WTC11 (cell line): ENCODE measurements at regions not wholly inside any gene's neighbourhood (a gene's known extent, or its start where the extent isn't known, plus 50 kb on each side); places are given as distances from the start of the nearest gene placed in this dataset.

Source experiments
- ATAC-seq: fragments of 200-7000 bp; cut with Tn5 transposase; 2 replicates; pipeline ENCODE4 v1.10.0; 2021; ENCODE audit warnings: mild to moderate bottlenecking, moderate library complexity
- CTCF ChIA-PET: fragments of 300-600 bp; sonication (Branson Sonifier 250); formaldehyde crosslinking; loops from one replicate; lab custom pipeline; 2021; ENCODE audit warnings: antibody characterized with exemption; lab: Charles Lee
- POLR2A ChIA-PET: fragments of 350-600 bp; sonication (Branson Sonifier 250); formaldehyde crosslinking; loops from one replicate; lab custom pipeline; 2021; ENCODE audit warnings: antibody characterized with exemption; lab: Charles Lee
- DNase-seq: peaks from one replicate; pipeline ENCODE4 v3.0.0; 2021; ENCODE audit warnings: low spot score
- H3K27ac Mint-ChIP-seq: 2 replicates; pipeline ENCODE4 v1.8.0; 2021; ENCODE audit warnings: mixed read lengths
- H3K27me3 Mint-ChIP-seq: 2 replicates; pipeline ENCODE4 v1.8.0; 2021; ENCODE audit warnings: low read depth, mild to moderate bottlenecking, moderate library complexity, mixed read lengths
- H3K36me3 Mint-ChIP-seq: 2 replicates; pipeline ENCODE4 v1.8.0; 2021; ENCODE audit warnings: mixed read lengths
- H3K4me1 Mint-ChIP-seq: 2 replicates; pipeline ENCODE4 v1.8.0; 2022; ENCODE audit warnings: mixed read lengths
- H3K4me3 Mint-ChIP-seq: 2 replicates; pipeline ENCODE4 v1.8.0; 2021; ENCODE audit warnings: mild to moderate bottlenecking, moderate library complexity, mixed read lengths
- H3K9me3 Mint-ChIP-seq: 2 replicates; pipeline ENCODE4 v1.8.0; 2021; ENCODE audit warnings: mixed read lengths
- ELF4 ChIP-seq: sonication (generic); formaldehyde crosslinking; IDR thresholded peaks from 2 replicates; pipeline ENCODE4 v1.8.1; 2022; ENCODE audit warnings: low read depth, mild to moderate bottlenecking, moderate library complexity, missing genetic modification reagents
- ESRRA ChIP-seq: sonication (generic); formaldehyde crosslinking; IDR thresholded peaks from 2 replicates; pipeline ENCODE4 v1.8.1; 2022; ENCODE audit warnings: mild to moderate bottlenecking, missing genetic modification reagents, borderline replicate concordance
- GABPB1 ChIP-seq: sonication (generic); formaldehyde crosslinking; IDR thresholded peaks from 2 replicates; pipeline ENCODE4 v1.8.1; 2023; ENCODE audit warnings: mild to moderate bottlenecking, missing genetic modification reagents
- HMGA2 ChIP-seq: fragments of 250-450 bp; sonication (Bioruptor Pico); IDR thresholded peaks from 2 replicates; pipeline ENCODE4 v1.4.0; 2021; ENCODE audit warnings: mild to moderate bottlenecking, moderate library complexity
- NFATC4 ChIP-seq: fragments of 250-450 bp; sonication (Bioruptor Pico); IDR thresholded peaks from 2 replicates; pipeline ENCODE4 v1.9.0; 2021; ENCODE audit warnings: mild to moderate bottlenecking
- OVOL2 ChIP-seq: fragments of 250-450 bp; sonication (Bioruptor Pico); IDR thresholded peaks from 2 replicates; pipeline ENCODE4 v1.9.0; 2021; ENCODE audit warnings: mild to moderate bottlenecking, borderline replicate concordance
- PRRX2 ChIP-seq: fragments of 250-450 bp; sonication (Bioruptor Pico); IDR thresholded peaks from 2 replicates; pipeline ENCODE4 v1.8.0; 2021; ENCODE audit warnings: mild to moderate bottlenecking
- RORB ChIP-seq: fragments of 250-450 bp; sonication (Bioruptor Pico); IDR thresholded peaks from 2 replicates; pipeline ENCODE4 v1.9.0; 2021; ENCODE audit warnings: mild to moderate bottlenecking
- SMAD4 ChIP-seq: sonication (generic); formaldehyde crosslinking; IDR thresholded peaks from 2 replicates; pipeline ENCODE4 v1.8.0; 2022; ENCODE audit warnings: mild to moderate bottlenecking, missing genetic modification reagents
- ZNF423 ChIP-seq: fragments of 250-450 bp; sonication (Bioruptor Pico); IDR thresholded peaks from 2 replicates; pipeline ENCODE4 v2.1.2; 2022; ENCODE audit warnings: mild to moderate bottlenecking, moderate library complexity
- TF ChIP-seq, protein P1 (sequence below): sonication (generic); formaldehyde crosslinking; IDR thresholded peaks from 2 replicates; pipeline ENCODE4 v1.8.1; 2022; ENCODE audit warnings: missing genetic modification reagents, borderline replicate concordance
- TF ChIP-seq, protein P2 (sequence below): sonication (generic); formaldehyde crosslinking; conservative IDR thresholded peaks from 2 replicates; pipeline ENCODE4 v1.8.1; 2022; ENCODE audit warnings: mild to moderate bottlenecking, missing genetic modification reagents
- TF ChIP-seq, protein P3 (sequence below): sonication (generic); formaldehyde crosslinking; IDR thresholded peaks from 2 replicates; pipeline ENCODE4 v1.8.1; 2023; ENCODE audit warnings: mild to moderate bottlenecking, missing genetic modification reagents, moderate library complexity
- TF ChIP-seq, protein P4 (sequence below): sonication (generic); formaldehyde crosslinking; IDR thresholded peaks from 2 replicates; pipeline ENCODE4 v1.8.1; 2023; ENCODE audit warnings: mild to moderate bottlenecking, missing genetic modification reagents
- TF ChIP-seq, protein P5 (sequence below): sonication (generic); formaldehyde crosslinking; IDR thresholded peaks from 2 replicates; pipeline ENCODE4 v1.8.1; 2023; ENCODE audit warnings: mild to moderate bottlenecking, moderate library complexity, missing genetic modification reagents
- TF ChIP-seq, protein P6 (sequence below): fragments of 250-450 bp; sonication (Bioruptor Pico); conservative IDR thresholded peaks from 2 replicates; pipeline ENCODE4 v1.9.0; 2021; ENCODE audit warnings: mild to moderate bottlenecking

DNA sequence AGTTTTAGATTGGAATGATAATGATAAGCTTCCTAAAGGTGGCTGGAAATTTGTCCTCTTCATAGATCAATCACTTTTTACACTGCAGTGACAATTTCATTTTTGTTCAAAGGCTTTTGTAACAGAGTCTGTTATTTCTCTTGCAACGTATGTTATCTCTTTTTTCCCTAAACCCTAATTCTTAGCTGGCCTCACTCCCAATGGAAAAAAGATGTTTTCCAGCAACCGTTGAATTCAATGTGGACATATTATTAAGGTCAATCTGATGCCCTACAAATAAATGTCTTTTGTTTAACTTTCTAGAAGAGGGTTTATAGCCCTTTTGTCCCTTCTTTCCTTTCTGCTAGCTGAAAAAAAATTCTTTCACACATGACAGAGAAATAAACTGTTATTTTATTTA lies 192.7 kb upstream of the NWD2 start:
- no peak for TF ChIP-seq HMGA2 (CRISPR knock-in tag)
- TF ChIP-seq, protein P1, sequence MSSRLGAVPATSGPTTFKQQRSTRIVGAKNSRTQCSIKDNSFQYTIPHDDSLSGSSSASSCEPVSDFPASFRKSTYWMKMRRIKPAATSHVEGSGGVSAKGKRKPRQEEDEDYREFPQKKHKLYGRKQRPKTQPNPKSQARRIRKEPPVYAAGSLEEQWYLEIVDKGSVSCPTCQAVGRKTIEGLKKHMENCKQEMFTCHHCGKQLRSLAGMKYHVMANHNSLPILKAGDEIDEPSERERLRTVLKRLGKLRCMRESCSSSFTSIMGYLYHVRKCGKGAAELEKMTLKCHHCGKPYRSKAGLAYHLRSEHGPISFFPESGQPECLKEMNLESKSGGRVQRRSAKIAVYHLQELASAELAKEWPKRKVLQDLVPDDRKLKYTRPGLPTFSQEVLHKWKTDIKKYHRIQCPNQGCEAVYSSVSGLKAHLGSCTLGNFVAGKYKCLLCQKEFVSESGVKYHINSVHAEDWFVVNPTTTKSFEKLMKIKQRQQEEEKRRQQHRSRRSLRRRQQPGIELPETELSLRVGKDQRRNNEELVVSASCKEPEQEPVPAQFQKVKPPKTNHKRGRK (CRISPR knock-in tag) = no peak
- TF ChIP-seq GABPB1 (CRISPR knock-in tag) = no peak
- TF ChIP-seq, protein P2, sequence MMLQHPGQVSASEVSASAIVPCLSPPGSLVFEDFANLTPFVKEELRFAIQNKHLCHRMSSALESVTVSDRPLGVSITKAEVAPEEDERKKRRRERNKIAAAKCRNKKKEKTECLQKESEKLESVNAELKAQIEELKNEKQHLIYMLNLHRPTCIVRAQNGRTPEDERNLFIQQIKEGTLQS = no peak
- Mint-ChIP-seq H3K27ac (no peak overlapping the region), H3K27me3 (no peaks in the 10 kb centered on the region), H3K9me3 (peaks cover 7% of the 10 kb centered on the region), H3K36me3 (no peaks in the 10 kb centered on the region; the same call in 1 of the 2 replicates), H3K4me3 (no peak overlapping the region), H3K4me1 (peaks cover 15% of the 10 kb centered on the region)
- ATAC-seq (no peak), DNase-seq (no peak)
- CTCF ChIA-PET = interaction anchor here (2.9 kb wide), 1 partner anchor 17 kb away, joined by 13 read pairs; no protein-coding TSS in a partner anchor
- POLR2A ChIA-PET = no interaction called here

DNA sequence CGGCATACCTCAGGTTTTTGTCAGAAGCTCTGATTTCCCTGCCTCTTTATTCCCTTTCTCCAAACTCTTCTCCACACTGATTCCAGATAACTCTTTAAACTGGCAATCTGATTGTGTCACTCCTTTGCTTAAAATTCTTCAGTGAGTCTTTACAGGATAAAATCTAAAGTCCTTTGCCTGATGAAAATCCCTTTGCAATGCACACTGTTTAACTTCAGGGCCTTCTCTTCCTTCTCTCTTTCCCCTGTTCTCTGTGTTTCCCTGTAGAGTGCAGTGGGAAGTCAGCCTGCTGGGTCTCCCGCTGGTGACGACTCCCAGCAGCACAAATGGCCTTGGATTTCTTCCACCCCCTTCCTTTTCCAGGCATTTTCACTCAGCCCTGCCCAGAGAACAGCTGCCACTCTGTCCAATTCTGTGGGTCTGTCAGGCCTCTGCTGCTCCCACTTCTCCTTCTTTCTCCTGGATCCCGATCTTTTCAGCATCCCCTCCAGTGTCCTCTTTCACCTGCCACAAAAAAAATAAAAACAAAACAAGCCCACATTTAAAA lies 189.9 kb upstream of the NWD2 start:
- DNase-seq = peak; percentile 31
- Mint-ChIP-seq H3K27me3 (no peaks in the 10 kb centered on the region), H3K4me3 (no peak overlapping the region), H3K36me3 (no peaks in the 10 kb centered on the region), H3K4me1 (peaks cover 43% of the 10 kb centered on the region), H3K27ac (peak overlapping the region; percentile 57; the same call in 1 of the 2 replicates), H3K9me3 (no peaks in the 10 kb centered on the region)
- POLR2A ChIA-PET = no interaction called here
- peak; percentile 55; the same call in 1 of the 2 replicates for TF ChIP-seq ZNF423
- no peak for TF ChIP-seq PRRX2 (CRISPR knock-in tag)
- ATAC-seq = peak; percentile 95
- CTCF ChIA-PET = interaction anchor here (1.0 to 1.2 kb wide), 2 partner anchors 14 to 17 kb away, joined by 3 read pairs; no protein-coding TSS in a partner anchor

DNA sequence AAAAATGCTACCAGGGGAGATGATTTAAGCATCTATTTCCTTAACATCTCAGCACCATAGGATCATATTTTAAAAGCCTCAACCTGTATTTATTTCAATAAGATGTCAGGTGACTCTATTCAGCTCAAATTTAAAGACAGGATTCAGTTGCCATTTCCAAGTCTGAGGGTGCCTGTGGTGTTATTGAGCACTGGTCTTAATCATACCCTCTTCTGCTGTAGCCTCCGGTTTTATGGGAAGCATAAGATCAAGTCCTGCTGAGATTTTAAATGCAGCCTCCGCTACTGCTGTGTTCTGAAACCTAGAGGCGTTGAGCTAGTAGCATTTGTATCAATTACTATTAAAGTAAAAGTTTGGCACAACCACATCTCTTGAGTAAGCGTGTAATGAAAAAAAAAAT lies 185.7 kb upstream of the NWD2 start:
- H3K36me3 Mint-ChIP-seq = no peaks in the 10 kb centered on the region
- TF ChIP-seq SMAD4 (CRISPR knock-in tag) = no peak
- TF ChIP-seq, protein P3, sequence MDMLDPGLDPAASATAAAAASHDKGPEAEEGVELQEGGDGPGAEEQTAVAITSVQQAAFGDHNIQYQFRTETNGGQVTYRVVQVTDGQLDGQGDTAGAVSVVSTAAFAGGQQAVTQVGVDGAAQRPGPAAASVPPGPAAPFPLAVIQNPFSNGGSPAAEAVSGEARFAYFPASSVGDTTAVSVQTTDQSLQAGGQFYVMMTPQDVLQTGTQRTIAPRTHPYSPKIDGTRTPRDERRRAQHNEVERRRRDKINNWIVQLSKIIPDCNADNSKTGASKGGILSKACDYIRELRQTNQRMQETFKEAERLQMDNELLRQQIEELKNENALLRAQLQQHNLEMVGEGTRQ (CRISPR knock-in tag) = peak; percentile 19; the same call in 1 of the 2 replicates
- TF ChIP-seq, all 79 proteins: peak for 1
- peaks cover 48% of the 10 kb centered on the region for H3K4me1 Mint-ChIP-seq
- no peaks in the 10 kb centered on the region for H3K27me3 Mint-ChIP-seq
- DNase-seq = no peak
- H3K9me3 Mint-ChIP-seq = no peaks in the 10 kb centered on the region
- no peak for ATAC-seq
- ChIA-PET CTCF (interaction anchor here (4.2 kb wide), 1 partner anchor 10 kb away, joined by 21 read pairs; no protein-coding TSS in a partner anchor), POLR2A (no interaction called here)
- H3K4me3 Mint-ChIP-seq = no peak overlapping the region
- no peak overlapping the region for H3K27ac Mint-ChIP-seq

DNA sequence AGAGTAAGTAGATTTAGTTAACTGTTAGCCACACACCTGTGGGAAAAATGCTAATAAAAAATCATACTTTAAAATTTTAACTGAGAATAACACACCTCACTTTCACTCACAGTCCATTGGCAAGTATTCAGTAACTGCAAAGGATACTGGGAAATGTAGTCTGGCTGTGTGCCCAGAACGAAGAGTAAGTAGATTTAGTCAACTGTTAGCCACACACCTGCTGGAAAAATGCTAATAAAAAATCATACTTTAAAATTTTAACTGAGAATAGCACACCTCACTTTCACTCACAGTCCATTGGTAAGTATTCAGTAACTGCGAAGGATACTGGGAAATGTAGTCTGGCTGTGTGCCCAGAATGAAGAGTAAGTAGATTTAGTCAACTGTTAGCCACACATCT lies 178.4 kb upstream of the NWD2 start:
- ChIA-PET POLR2A (no interaction called here), CTCF (no interaction called here)
- 0 out of 2 replicates have a peak, but pooled peaks cover 4% of the 10 kb centered on the region for H3K4me1 Mint-ChIP-seq
- no peak for TF ChIP-seq NFATC4 (CRISPR knock-in tag)
- TF ChIP-seq, protein P1 (CRISPR knock-in tag) = no peak
- no peak for TF ChIP-seq ELF4 (CRISPR knock-in tag)
- TF ChIP-seq, protein P4, sequence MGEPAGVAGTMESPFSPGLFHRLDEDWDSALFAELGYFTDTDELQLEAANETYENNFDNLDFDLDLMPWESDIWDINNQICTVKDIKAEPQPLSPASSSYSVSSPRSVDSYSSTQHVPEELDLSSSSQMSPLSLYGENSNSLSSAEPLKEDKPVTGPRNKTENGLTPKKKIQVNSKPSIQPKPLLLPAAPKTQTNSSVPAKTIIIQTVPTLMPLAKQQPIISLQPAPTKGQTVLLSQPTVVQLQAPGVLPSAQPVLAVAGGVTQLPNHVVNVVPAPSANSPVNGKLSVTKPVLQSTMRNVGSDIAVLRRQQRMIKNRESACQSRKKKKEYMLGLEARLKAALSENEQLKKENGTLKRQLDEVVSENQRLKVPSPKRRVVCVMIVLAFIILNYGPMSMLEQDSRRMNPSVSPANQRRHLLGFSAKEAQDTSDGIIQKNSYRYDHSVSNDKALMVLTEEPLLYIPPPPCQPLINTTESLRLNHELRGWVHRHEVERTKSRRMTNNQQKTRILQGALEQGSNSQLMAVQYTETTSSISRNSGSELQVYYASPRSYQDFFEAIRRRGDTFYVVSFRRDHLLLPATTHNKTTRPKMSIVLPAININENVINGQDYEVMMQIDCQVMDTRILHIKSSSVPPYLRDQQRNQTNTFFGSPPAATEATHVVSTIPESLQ (CRISPR knock-in tag) = no peak
- TF ChIP-seq OVOL2 (CRISPR knock-in tag) = no peak
- TF ChIP-seq RORB (CRISPR knock-in tag) = no peak
- TF ChIP-seq ESRRA (CRISPR knock-in tag) = no peak
- TF ChIP-seq, protein P5, sequence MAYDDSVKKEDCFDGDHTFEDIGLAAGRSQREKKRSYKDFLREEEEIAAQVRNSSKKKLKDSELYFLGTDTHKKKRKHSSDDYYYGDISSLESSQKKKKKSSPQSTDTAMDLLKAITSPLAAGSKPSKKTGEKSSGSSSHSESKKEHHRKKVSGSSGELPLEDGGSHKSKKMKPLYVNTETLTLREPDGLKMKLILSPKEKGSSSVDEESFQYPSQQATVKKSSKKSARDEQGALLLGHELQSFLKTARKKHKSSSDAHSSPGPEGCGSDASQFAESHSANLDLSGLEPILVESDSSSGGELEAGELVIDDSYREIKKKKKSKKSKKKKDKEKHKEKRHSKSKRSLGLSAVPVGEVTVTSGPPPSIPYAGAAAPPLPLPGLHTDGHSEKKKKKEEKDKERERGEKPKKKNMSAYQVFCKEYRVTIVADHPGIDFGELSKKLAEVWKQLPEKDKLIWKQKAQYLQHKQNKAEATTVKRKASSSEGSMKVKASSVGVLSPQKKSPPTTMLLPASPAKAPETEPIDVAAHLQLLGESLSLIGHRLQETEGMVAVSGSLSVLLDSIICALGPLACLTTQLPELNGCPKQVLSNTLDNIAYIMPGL (CRISPR knock-in tag) = no peak
- no peak for TF ChIP-seq ZNF423
- TF ChIP-seq, protein P6, sequence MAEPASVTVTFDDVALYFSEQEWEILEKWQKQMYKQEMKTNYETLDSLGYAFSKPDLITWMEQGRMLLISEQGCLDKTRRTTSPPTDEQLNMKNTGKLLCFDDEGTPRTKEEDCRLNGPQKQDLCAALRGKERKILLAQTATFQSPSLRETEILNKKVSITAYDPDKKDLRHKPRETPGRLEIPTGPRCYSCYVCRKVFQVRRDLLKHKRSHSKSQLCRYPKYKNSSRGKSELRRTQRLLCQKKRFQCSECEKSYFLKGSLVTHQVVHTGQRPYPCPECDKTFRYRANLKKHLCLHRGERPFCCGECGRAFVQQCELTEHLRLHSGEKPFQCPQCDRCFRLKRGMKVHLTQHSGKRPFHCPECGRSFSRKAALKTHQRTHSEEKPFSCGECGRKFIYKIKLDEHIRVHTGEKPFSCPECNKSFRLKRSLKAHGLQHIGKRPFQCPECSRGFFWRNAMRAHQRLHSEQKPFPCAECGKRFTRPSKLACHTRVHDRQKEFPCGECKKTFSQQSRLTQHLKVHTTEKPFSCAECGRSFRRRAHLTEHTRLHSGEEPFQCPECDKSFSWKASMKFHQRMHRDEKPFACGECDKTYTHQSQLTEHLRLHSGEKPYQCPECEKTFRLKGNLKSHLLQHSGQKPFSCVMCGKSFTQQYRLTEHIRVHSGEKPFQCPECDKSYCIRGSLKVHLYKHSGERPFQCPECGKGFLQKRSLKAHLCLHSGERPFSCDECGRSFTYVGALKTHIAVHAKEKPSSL (CRISPR knock-in tag) = no peak
- no peak for ATAC-seq
- no peak overlapping the region for H3K4me3 Mint-ChIP-seq
- H3K9me3 Mint-ChIP-seq = no peaks in the 10 kb centered on the region
- H3K27ac Mint-ChIP-seq = no peak overlapping the region
- no peak for DNase-seq
- H3K27me3 Mint-ChIP-seq = no peaks in the 10 kb centered on the region
- H3K36me3 Mint-ChIP-seq = no peaks in the 10 kb centered on the region
